Pons (tissue), 1 donor: ENCODE measurements at regions not wholly inside any gene's neighbourhood (a gene's known extent, or its start where the extent isn't known, plus 50 kb on each side); places are given as distances from the start of the nearest gene placed in this dataset.

Experiments used
- DNase-seq: peaks from one replicate; pipeline ENCODE4 v3.0.0-alpha.2; 2016; ENCODE audit warnings: low spot score

DNA sequence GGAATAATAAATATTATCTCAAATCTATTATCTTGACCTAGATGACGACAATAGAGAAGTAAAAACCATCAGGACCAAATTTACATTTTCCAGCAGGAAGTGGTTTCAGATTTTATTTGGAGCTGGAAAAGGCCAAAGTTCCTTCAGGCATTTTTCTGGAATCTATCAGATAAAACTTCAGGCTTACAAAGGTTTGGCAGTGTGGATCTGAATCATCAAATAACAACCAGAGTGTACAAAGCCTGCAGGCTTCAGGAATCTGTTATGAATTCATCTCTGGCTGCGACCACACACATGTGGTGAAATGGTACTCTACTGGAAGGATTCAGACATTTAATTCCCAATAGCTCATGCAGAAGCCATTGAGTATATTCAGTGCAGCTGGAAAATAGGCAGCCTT is 726.4 kb upstream of the GRAMD2B start:
- DNase-seq = no peak

DNA sequence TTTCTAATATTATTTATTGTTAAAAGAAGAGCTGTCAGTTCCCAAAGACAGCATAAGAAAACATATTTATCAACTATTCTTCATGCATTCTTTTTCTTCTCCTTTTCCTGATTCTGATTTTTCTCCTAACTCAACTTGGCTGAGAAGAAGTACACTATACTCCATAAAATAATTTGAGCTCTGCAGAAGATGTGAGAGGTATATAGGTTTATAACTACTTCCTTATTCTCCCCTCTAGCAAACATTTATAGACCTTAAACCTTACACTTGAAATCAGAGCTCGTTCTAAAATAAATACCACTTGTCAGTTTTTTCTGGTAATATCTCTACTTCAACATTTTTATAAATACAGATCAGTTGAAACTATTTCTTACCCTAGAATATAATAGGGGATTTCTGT is 724.8 kb upstream of the GRAMD2B start:
- DNase-seq = no peak

DNA sequence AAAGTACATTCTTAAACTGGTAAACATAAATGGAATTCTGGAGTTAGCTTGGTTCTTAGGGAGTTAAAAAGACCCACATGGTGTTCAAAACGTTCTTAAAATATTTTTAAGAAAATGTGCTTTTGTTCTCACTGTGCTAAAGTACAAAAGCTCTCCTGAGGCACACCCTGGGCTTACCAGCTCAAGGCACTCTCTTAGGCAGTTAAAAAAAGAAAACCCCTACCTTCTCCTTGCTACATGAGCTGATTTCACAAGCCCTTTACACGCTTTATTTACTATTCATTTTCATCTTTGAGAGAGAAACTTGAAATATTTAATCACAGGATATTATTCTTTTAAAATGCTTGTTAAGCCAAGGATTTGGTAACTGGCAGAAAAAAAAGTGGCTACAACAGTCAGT is 723.3 kb upstream of the GRAMD2B start:
- no peak for DNase-seq

DNA sequence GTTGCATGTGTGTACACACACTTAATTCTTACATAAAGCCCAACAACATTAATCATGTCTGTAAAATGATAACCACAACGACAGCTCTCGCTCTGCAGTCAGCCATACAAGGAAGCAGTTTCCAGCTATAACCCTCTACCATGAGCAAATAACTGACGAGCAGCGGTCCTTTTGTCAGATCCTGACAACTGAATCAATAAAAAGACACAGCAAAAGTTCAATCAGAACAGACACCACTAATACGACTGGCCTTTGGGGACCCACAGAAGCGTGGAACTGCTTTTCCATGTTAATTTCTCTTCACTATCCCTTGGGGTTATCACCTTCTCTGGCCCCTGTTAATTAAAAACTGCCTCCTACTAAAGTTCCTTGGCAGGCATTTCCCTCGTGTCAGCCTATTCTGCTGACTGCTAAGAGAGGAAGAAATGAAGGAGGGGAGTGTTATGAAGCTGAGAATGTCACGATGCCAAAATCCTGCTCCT is 722.8 kb upstream of the GRAMD2B start:
- no peak for DNase-seq

DNA sequence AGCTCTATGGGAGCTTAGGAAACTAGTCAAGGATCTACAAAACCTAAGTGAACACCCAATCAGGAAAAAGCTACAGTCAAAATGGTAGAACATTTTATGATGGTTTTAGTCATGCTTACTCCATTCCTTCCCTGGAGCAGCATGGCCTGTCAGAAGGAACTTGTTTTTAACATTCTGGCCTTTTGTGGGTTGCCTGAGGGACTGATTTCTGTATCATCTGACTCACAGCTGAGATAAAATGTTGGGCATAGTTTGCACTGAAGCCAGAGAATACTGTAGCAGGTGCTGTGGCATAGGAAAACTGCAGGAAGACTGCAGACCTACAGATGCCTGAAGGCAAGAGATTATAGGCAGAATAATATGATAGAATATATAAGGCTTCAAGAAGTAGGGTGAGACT is 719.6 kb upstream of the GRAMD2B start:
- DNase-seq = no peak

DNA sequence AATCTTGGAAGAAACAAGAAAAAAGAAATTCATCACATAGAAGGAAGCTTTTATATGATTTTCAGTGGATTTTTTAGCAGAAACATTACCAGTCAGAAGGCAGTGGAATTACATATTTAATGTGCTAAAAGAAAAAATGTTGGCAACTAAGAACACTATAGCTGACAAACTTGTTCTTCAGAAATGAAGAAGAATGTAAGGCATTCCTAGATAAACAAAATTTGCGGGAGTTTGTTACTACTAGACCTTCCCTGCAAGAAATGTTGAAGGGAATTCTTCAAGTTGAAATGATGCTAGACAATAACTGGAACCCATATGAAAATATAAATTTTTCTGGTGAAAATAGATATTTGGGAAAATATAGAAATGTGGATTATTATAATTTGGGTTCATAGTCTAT is 718.3 kb upstream of the GRAMD2B start:
- no peak for DNase-seq

DNA sequence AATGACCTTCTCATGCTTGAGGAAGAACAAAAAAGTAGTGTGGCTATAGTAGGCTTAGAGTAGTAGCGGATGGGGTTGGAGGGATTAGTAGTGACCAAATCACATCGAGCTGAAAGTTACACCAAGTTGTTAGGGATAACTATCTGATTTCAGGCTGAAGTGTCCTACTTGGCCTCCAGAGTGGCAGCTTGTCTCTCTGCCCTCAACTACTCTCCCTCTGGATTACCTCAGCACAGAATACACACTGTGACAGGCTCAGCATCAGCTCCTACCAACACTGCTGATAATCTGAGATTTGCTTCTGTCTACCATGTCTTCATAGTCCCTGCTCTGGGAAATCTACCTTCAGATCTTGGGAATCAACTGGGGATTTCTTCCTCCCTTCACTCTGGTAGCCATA is 714.6 kb upstream of the GRAMD2B start:
- no peak for DNase-seq

DNA sequence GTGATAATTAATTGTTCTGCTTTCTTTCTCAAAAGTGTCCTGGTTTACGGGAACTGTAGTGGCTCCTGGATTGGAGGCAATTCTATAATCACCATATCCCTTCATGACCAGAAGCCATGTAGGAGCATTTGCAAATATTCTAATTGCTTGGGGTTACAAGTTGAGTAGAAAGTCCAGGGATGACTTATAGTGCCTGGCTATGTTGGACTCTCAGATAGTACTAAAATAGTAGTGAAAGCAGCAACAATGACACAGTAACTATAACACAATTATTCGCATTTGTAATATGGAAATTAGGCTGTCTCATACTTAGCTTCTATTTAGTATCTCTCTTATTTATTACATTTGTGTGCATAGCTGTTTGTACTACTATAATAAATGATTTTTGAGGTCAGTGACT is 712.5 kb upstream of the GRAMD2B start:
- no peak for DNase-seq

DNA sequence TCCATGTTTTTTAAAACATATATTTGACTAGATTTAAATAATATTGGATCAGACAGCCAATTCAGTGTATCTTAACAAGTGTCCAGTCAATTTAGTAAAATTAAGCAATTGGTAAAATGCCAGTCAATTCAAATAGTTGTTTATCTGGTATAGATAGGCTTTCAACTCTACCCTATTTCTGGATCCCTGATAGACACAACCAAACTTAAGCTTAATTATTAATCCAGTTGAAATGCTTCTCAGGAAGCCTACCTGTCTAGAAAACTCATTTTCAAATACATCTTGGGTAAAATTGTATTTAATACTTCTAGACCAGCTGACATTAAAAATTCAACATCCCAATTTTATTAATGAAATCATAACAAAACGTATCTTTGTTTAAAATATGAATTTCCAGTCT is 710.8 kb upstream of the GRAMD2B start:
- no peak for DNase-seq

DNA sequence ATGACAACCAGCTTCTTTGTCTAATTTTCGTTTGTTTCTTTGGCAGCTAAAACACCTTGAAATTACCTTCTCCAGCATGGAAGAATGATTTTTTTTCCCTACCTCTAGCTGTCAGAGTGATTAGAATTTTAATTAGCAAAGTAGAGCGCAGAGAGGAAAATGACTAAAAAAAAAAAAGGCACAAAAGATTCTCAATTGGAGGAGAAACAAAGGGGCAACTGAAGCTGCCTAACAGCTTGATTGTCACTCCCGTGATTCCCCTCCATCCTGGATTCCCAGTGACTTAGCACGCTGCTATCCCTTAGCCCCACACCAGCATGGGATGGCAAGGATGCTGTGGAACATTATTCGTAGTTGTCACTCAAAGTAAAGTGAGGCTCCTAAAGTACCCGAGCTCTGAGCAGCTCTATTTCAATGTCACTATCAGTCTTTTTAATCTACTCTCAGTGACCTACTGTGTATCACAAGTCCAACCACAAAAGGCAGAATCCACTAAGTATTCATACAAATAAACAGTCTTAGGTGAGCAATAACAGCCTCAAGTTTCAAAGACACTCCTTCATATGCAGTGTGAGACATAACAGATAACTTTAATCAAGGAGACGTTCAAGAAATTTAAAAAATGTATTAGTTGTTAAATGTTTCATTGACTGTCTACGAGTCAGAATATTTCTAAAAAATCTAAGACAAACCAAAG is 710.0 kb upstream of the GRAMD2B start:
- DNase-seq = peak; percentile 10

DNA sequence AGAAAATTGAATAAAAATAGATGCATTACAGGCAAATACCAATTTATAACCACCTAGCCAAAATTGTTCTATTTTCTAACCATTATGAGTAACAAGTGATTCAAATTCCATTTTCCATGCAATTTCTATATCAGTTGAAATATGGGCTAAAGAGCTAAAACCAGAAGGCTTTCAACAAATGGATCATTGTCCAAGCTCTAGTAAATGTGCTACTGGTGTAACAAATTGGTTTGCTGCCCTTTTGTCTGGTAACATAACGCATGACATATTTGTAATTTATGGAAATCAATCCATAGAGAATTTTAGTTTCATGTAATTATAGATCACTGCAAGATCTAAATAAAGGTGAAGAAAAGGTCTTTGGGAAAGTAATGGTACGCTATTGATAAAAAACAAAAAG is 708.0 kb upstream of the GRAMD2B start:
- no peak for DNase-seq

DNA sequence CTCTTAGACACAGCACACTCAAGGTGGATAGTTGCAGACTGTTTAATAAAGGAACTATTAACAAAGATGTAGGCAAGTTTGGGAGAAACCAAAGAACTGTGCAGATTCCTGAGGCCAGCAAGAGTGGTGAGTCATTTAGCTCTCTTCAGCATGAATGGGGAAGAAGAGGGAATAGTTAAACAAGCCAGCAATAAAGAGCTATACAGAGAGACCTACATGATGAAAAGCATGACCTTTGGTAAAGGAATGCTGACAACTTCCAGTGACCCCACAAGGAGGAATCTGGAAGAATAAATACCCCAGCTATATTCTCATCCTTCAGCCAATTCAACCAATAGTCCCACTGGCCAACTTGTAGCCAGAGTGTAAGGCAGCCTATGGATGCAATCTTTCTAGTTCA is 706.0 kb upstream of the GRAMD2B start:
- no peak for DNase-seq

DNA sequence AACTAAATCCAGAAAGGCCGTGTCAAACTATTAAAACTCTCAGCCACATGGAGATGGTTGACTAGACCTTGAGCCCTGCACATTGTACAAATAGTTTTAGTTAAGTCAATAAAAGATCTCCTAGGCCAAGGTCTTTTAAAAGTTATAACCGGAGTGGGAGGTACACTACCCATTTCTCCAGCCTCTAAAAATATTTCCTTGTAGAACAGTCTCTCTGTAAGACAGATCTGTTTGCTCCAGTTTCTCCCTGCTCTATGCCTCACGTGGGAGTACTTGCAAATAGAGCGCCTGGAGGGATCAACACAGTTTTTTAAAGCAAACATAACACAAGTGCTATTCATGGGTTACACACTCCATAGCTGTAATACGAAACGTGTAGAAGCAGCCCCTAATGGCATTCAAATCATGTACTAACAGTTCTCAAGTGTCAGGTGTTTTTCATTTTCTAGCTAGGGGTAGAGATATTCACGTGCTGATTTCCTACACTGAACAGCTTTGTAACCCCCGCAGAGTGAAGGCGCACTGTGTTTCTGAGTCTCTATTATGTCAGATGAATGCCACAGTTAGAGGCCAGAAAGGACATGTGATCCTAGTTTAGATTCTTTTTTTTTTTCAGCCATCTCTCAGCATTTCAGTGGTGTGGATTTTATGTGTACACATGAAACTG is 703.4 kb upstream of the GRAMD2B start:
- peak; percentile 55 for DNase-seq

DNA sequence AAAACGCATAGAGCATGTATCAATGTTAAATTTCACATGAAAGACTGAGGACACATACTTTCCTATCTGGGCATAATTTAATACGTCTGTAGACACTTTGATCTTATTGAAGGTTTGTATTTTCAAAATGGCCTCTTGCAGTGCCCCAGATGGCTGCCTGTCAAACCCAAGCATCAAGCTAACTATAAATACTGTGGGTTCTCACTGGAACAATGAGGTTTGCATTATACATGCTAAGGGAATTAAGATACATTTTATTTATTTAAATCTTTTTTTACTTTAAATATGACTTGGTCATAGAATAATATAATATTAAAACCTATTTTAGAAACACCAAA is 702.9 kb upstream of the GRAMD2B start:
- DNase-seq = no peak

DNA sequence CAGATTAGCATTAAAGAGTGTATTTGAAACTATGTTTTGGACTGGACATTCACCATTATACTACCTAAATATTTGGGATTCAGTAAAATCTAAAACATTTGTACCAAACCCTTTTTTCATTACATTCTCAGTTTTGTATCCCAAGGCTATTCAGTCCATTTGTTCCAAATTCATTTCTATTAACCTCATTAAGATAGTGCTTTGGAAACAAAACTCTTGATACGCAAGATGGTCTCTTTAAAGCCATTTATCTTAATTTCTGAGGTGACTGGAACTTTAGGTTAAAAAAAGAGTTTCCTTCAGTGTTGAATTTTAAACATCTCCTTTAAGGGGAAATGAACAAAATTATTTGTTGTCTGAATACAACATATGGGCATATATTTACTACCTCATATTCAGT is 702.5 kb upstream of the GRAMD2B start:
- DNase-seq = no peak

DNA sequence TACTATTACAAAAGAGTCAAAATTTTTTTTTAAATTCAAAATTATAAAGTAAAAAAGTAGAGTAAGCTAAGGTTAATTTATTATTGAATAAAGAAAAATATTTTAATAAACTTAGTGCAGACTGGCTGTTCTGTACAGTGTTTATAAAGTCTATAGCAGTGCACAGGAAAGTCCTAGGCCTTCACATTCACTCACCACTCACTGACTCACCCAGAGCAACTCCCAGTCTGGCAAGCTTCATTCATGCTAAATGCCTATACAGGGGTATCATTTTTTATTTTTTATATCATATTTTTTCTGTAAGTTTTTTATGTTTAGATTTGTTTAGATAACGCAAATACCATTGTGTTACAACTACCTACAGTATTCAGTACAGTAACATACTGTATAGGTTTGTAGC is 700.7 kb upstream of the GRAMD2B start:
- no peak for DNase-seq

DNA sequence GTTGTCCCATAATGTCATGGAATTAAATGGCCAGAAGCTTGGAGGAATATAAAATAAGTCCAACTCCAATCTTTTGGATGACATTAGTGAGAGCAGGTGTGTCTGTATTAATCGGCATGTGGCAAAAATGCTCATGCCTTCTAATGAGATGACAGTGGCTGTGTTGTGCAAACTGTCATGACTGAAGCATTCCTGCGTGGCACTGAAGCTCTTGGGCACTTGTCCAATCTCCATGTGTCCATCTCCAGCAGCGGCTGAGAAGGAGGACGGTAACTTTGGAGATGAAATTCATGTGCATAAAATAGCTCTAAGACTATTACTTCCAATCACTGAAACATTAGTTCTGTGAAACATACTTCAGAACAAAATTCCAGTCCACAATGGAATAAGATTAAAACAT is 697.5 kb upstream of the GRAMD2B start:
- peak; percentile 34 for DNase-seq

DNA sequence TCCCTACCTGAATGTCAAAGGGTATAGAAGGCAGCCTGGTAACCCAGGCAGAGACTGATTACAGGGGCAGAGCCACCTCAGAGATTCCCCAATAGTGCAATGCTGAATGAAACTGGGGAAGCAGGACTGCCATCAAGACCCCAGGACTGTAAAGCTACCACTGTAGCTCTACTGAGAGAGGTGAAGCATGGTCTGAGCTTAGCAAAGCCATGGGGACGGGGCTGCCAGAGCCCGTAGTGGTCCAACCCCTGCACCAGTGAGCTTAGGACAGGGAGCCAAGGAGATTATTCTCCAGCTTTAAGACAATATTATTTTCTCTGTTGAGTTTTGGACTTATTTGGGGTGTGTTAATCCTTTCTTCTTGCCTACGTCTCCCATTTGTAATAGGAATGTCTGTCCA is 679.3 kb upstream of the GRAMD2B start:
- DNase-seq = no peak

DNA sequence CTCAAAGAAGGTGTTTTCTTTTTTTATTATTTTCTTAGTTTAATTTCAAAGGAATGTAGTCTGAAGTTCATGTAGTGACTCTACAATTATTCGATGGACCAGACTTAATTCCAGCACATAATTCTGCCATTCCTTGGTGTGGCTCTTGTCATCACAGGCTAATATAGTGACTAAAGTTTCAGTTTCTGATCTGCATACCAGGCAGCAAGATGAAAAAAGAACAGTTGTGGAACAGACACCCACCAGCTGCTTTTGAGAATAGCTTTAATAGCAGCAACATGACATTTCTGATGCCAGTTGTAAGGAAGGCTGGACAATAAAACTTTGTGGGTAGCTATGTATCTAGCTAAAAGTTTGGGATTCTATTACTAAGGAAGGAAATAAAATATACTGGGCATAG is 676.3 kb upstream of the GRAMD2B start:
- DNase-seq = no peak

DNA sequence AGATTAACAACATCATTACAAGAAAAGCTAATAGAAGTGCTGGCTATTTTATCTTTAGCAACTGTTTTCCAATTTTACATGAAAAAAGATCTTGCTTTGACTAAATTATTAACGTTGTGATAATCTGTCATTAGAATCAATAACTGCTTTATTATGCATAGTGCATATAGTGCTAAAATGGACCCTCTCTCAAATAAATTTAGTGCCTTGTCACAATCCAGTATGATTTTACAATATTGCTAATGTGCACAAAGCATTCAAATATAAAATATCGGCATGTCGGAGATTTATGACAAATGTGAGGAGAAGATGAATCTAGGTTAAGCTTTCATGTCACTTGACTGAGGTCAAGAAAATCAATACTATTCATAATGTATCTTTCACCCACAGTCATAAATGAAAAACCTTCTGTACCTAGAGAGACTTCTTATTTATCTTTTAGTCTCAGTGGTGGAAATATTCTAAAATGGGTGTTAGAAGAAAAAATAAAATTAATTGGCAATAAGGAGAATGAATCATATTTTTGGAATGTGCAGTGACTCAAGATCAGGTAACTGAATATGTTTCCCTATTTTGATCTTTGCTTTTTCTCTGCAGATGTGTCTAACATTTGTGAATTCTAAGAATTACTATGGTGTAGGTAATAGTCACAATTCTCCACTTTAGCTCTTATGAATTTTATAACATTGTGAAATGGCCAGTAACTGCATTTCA is 672.9 kb upstream of the GRAMD2B start:
- DNase-seq = no peak

DNA sequence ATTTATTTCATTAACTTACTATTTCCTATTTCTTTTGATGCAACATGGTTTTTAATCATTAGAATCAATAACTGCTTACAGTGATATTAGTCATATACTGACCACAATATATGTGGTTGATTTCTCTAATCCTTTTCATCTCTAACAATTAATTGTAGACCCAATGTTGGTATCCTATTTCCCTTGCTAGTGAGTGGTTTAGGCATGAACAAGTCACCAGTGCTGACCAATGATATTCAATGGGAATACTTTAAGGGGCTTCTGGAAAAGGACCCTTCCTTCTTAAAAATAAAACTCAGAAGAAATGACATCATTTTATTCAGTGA is 672.4 kb upstream of the GRAMD2B start:
- no peak for DNase-seq

DNA sequence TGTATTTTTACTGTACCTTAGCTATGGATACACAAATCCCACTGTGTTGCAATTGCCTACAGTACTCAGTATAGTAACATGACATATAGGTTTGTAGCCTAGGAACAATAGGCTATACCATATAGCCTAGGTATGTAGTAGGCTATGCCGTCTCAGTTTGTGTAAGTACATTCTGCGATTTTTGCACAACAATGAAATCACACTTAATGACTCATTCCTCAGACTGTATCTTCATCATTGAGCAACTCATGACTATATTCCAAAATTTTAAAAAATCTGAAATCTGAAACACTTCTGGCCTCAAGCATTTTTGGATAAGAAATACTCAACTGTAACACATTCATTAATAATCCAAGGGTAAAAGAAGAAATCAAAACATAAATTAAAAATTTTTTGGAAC is 666.8 kb upstream of the GRAMD2B start:
- DNase-seq = no peak

DNA sequence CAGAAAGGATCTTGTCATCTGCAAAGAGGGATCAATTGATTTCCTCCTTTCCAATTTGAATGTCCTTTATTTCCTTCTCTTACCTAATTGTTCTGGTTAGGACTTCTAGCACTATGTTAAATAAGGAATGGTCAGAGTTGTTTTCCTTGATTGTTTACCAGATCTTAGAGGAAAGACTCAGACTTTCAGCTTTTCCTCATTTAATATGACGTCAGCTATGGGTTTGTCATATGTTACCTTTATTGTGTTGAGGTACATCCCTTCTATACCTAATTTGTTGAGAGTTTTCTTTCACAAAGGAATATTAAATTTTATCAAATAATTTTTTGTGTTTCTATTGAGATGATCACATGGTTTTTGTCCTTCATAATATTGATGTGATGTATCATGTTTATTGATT is 656.5 kb upstream of the GRAMD2B start:
- DNase-seq = no peak

DNA sequence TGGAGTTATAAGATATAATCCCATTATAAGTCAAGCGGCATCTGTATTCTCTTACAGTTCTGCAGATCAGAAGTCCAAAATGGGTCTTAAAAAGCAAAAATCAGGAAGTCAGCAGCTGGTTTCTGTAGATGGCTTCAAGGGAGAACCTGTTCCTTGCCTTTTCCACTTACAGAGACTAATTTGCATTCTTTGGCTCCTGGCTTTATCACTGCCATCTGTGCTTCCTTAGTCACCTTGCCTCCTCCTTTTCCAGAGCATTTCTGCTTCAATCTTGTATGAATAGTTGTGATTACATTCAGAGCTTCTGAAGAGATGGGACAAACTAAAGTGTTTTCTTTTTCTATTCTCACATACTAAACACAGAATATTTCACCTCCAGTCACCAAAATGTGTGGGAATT is 647.3 kb upstream of the GRAMD2B start:
- peak; percentile 7 for DNase-seq
